WTC11 (cell line): ENCODE measurements at regions not wholly inside any gene's neighbourhood (a gene's known extent, or its start where the extent isn't known, plus 50 kb on each side); places are given as distances from the start of the nearest gene placed in this dataset.

Experiments
- ATAC-seq: fragments of 200-7000 bp; cut with Tn5 transposase; 2 replicates; pipeline ENCODE4 v1.10.0; 2021; ENCODE audit warnings: mild to moderate bottlenecking, moderate library complexity
- CTCF ChIA-PET: fragments of 300-600 bp; sonication (Branson Sonifier 250); formaldehyde crosslinking; loops from one replicate; lab custom pipeline; 2021; ENCODE audit warnings: antibody characterized with exemption; lab: Charles Lee
- POLR2A ChIA-PET: fragments of 350-600 bp; sonication (Branson Sonifier 250); formaldehyde crosslinking; loops from one replicate; lab custom pipeline; 2021; ENCODE audit warnings: antibody characterized with exemption; lab: Charles Lee
- DNase-seq: peaks from one replicate; pipeline ENCODE4 v3.0.0; 2021; ENCODE audit warnings: low spot score
- H3K27ac Mint-ChIP-seq: 2 replicates; pipeline ENCODE4 v1.8.0; 2021; ENCODE audit warnings: mixed read lengths
- H3K27me3 Mint-ChIP-seq: 2 replicates; pipeline ENCODE4 v1.8.0; 2021; ENCODE audit warnings: low read depth, mild to moderate bottlenecking, moderate library complexity, mixed read lengths
- H3K36me3 Mint-ChIP-seq: 2 replicates; pipeline ENCODE4 v1.8.0; 2021; ENCODE audit warnings: mixed read lengths
- H3K4me1 Mint-ChIP-seq: 2 replicates; pipeline ENCODE4 v1.8.0; 2022; ENCODE audit warnings: mixed read lengths
- H3K4me3 Mint-ChIP-seq: 2 replicates; pipeline ENCODE4 v1.8.0; 2021; ENCODE audit warnings: mild to moderate bottlenecking, moderate library complexity, mixed read lengths
- H3K9me3 Mint-ChIP-seq: 2 replicates; pipeline ENCODE4 v1.8.0; 2021; ENCODE audit warnings: mixed read lengths
- EMX1 ChIP-seq: fragments of 250-450 bp; sonication (Bioruptor Pico); IDR thresholded peaks from 2 replicates; pipeline ENCODE4 v1.8.0; 2021; ENCODE audit warnings: mild to moderate bottlenecking
- ETV6 ChIP-seq: sonication (generic); formaldehyde crosslinking; IDR thresholded peaks from 2 replicates; pipeline ENCODE4 v1.8.1; 2022; ENCODE audit warnings: mild to moderate bottlenecking, missing genetic modification reagents
- FOXJ3 ChIP-seq: sonication (generic); formaldehyde crosslinking; IDR thresholded peaks from 2 replicates; pipeline ENCODE4 v1.9.0; 2021; ENCODE audit warnings: missing genetic modification reagents, mild to moderate bottlenecking, borderline replicate concordance
- FOXP1 ChIP-seq: sonication (generic); formaldehyde crosslinking; IDR thresholded peaks from 2 replicates; pipeline ENCODE4 v1.8.0; 2022; ENCODE audit warnings: missing genetic modification reagents, mild to moderate bottlenecking, moderate library complexity, borderline replicate concordance
- GRHL2 ChIP-seq: fragments of 250-450 bp; sonication (Bioruptor Pico); IDR thresholded peaks from 2 replicates; pipeline ENCODE4 v1.8.0; 2022; ENCODE audit warnings: mild to moderate bottlenecking, moderate library complexity; ENCODE audit not compliant: insufficient replicate concordance, severe bottlenecking
- KAT7 ChIP-seq: sonication (generic); formaldehyde crosslinking; IDR thresholded peaks from 2 replicates; pipeline ENCODE4 v1.8.1; 2023; ENCODE audit warnings: missing genetic modification reagents, mild to moderate bottlenecking, borderline replicate concordance
- NFYB ChIP-seq: sonication (generic); formaldehyde crosslinking; conservative IDR thresholded peaks from 2 replicates; pipeline ENCODE4 v1.8.0; 2022; ENCODE audit warnings: low read depth, missing genetic modification reagents
- NR2C2 ChIP-seq: sonication (generic); formaldehyde crosslinking; IDR thresholded peaks from 2 replicates; pipeline ENCODE4 v1.8.0; 2022; ENCODE audit warnings: mild to moderate bottlenecking, missing genetic modification reagents
- NR3C1 ChIP-seq: sonication (generic); formaldehyde crosslinking; conservative IDR thresholded peaks from 2 replicates; pipeline ENCODE4 v1.8.1; 2023; ENCODE audit warnings: low read depth, mild to moderate bottlenecking, missing genetic modification reagents
- RELA ChIP-seq: sonication (generic); formaldehyde crosslinking; IDR thresholded peaks from 2 replicates; pipeline ENCODE4 v1.8.1; 2022; ENCODE audit warnings: missing genetic modification reagents, mild to moderate bottlenecking, borderline replicate concordance
- RORB ChIP-seq: fragments of 250-450 bp; sonication (Bioruptor Pico); IDR thresholded peaks from 2 replicates; pipeline ENCODE4 v1.9.0; 2021; ENCODE audit warnings: mild to moderate bottlenecking
- ZNF232 ChIP-seq: sonication (generic); formaldehyde crosslinking; IDR thresholded peaks from 2 replicates; pipeline ENCODE4 v1.8.0; 2022; ENCODE audit warnings: mild to moderate bottlenecking, missing genetic modification reagents
- ZNF263 ChIP-seq: sonication (generic); formaldehyde crosslinking; IDR thresholded peaks from 2 replicates; pipeline ENCODE4 v1.8.1; 2022; ENCODE audit warnings: low read depth, mild to moderate bottlenecking, moderate library complexity, missing genetic modification reagents
- ZNF317 ChIP-seq: sonication (generic); formaldehyde crosslinking; IDR thresholded peaks from 2 replicates; pipeline ENCODE4 v1.8.1; 2023; ENCODE audit warnings: low read depth, mild to moderate bottlenecking, moderate library complexity, missing genetic modification reagents, borderline replicate concordance
- ZNF396 ChIP-seq: fragments of 250-450 bp; sonication (Bioruptor Pico); IDR thresholded peaks from 2 replicates; pipeline ENCODE4 v1.8.0; 2021; ENCODE audit warnings: mild to moderate bottlenecking, moderate library complexity, borderline replicate concordance
- TF ChIP-seq, protein P1 (sequence below): sonication (generic); formaldehyde crosslinking; IDR thresholded peaks from 2 replicates; pipeline ENCODE4 v1.8.1; 2022; ENCODE audit warnings: low read depth, missing genetic modification reagents, borderline replicate concordance
- TF ChIP-seq, protein P2 (sequence below): sonication (generic); formaldehyde crosslinking; IDR thresholded peaks from 2 replicates; pipeline ENCODE4 v1.8.1; 2023; ENCODE audit warnings: mild to moderate bottlenecking, missing genetic modification reagents, moderate library complexity
- TF ChIP-seq, protein P3 (sequence below): sonication (generic); formaldehyde crosslinking; IDR thresholded peaks from 2 replicates; pipeline ENCODE4 v1.8.0; 2022; ENCODE audit warnings: mild to moderate bottlenecking, missing genetic modification reagents
- TF ChIP-seq, protein P4 (sequence below): sonication (generic); formaldehyde crosslinking; IDR thresholded peaks from 2 replicates; pipeline ENCODE4 v1.8.1; 2023; ENCODE audit warnings: mild to moderate bottlenecking, moderate library complexity, missing genetic modification reagents
- TF ChIP-seq, protein P5 (sequence below): sonication (generic); formaldehyde crosslinking; IDR thresholded peaks from 2 replicates; pipeline ENCODE4 v1.8.1; 2023; ENCODE audit warnings: mild to moderate bottlenecking, missing genetic modification reagents, borderline replicate concordance

DNA sequence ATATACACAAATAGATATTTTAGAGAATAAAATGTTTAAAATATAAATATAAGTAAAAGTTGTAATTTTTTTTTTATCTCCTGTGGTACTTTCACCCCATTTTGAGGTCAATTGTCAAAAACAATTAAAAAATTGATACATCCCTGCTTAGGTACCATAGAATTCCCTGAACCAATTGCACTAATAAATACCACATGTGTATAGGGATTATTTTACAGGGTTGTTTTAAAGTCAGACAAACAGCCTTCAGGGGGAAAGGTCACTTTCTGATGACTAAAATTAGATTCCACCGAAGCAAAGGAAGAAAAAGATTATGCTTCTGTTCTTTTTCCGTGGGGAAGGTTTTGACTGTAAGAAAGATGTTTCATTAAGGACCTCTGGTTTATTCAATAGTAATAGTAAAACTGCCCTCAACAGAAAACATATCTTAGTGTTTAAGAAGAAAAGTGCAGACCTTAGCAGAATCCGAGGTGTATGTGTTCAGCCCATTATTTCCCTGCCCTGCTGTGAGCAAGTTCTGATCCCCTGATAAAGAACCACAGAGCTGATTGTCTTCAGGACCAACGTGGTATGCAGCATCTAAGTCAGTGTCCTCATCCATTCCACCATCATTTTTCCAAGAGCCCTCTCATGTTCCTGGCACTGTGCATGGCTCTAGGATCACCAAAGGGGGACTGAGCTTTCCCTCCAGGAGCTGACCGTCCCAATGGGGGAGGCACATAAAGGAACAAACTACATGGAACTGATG lies 132.9 kb upstream of the IL12A start:
- H3K4me1 Mint-ChIP-seq: peaks cover 56% of the 10 kb centered on the region
- H3K27me3 Mint-ChIP-seq: no peaks in the 10 kb centered on the region
- ATAC-seq: no peak
- no peak overlapping the region; the same call in 1 of the 2 replicates for H3K27ac Mint-ChIP-seq
- CTCF ChIA-PET: no interaction called here
- no peak for DNase-seq
- H3K9me3 Mint-ChIP-seq: no peaks in the 10 kb centered on the region
- peaks cover 2% of the 10 kb centered on the region; the same call in 1 of the 2 replicates for H3K36me3 Mint-ChIP-seq
- POLR2A ChIA-PET: no interaction called here
- TF ChIP-seq FOXP1 (no peak), GRHL2 (no peak), RORB (CRISPR knock-in tag) (no peak), NFYB (no peak), RELA (CRISPR knock-in tag) (no peak), ZNF263 (CRISPR knock-in tag) (no peak), FOXJ3 (CRISPR knock-in tag) (no peak), EMX1 (no peak), ZNF232 (no peak), ZNF396 (no peak), NR3C1 (CRISPR knock-in tag) (no peak), ZNF317 (no peak), KAT7 (CRISPR knock-in tag) (no peak), NR2C2 (CRISPR knock-in tag) (no peak), ETV6 (CRISPR knock-in tag) (no peak)
- TF ChIP-seq, protein P1, sequence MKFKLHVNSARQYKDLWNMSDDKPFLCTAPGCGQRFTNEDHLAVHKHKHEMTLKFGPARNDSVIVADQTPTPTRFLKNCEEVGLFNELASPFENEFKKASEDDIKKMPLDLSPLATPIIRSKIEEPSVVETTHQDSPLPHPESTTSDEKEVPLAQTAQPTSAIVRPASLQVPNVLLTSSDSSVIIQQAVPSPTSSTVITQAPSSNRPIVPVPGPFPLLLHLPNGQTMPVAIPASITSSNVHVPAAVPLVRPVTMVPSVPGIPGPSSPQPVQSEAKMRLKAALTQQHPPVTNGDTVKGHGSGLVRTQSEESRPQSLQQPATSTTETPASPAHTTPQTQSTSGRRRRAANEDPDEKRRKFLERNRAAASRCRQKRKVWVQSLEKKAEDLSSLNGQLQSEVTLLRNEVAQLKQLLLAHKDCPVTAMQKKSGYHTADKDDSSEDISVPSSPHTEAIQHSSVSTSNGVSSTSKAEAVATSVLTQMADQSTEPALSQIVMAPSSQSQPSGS (CRISPR knock-in tag): no peak
- TF ChIP-seq, protein P2, sequence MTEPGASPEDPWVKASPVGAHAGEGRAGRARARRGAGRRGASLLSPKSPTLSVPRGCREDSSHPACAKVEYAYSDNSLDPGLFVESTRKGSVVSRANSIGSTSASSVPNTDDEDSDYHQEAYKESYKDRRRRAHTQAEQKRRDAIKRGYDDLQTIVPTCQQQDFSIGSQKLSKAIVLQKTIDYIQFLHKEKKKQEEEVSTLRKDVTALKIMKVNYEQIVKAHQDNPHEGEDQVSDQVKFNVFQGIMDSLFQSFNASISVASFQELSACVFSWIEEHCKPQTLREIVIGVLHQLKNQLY (CRISPR knock-in tag): no peak
- TF ChIP-seq, protein P3, sequence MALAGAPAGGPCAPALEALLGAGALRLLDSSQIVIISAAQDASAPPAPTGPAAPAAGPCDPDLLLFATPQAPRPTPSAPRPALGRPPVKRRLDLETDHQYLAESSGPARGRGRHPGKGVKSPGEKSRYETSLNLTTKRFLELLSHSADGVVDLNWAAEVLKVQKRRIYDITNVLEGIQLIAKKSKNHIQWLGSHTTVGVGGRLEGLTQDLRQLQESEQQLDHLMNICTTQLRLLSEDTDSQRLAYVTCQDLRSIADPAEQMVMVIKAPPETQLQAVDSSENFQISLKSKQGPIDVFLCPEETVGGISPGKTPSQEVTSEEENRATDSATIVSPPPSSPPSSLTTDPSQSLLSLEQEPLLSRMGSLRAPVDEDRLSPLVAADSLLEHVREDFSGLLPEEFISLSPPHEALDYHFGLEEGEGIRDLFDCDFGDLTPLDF (CRISPR knock-in tag): no peak
- TF ChIP-seq, protein P4, sequence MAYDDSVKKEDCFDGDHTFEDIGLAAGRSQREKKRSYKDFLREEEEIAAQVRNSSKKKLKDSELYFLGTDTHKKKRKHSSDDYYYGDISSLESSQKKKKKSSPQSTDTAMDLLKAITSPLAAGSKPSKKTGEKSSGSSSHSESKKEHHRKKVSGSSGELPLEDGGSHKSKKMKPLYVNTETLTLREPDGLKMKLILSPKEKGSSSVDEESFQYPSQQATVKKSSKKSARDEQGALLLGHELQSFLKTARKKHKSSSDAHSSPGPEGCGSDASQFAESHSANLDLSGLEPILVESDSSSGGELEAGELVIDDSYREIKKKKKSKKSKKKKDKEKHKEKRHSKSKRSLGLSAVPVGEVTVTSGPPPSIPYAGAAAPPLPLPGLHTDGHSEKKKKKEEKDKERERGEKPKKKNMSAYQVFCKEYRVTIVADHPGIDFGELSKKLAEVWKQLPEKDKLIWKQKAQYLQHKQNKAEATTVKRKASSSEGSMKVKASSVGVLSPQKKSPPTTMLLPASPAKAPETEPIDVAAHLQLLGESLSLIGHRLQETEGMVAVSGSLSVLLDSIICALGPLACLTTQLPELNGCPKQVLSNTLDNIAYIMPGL (CRISPR knock-in tag): no peak
- TF ChIP-seq, protein P5, sequence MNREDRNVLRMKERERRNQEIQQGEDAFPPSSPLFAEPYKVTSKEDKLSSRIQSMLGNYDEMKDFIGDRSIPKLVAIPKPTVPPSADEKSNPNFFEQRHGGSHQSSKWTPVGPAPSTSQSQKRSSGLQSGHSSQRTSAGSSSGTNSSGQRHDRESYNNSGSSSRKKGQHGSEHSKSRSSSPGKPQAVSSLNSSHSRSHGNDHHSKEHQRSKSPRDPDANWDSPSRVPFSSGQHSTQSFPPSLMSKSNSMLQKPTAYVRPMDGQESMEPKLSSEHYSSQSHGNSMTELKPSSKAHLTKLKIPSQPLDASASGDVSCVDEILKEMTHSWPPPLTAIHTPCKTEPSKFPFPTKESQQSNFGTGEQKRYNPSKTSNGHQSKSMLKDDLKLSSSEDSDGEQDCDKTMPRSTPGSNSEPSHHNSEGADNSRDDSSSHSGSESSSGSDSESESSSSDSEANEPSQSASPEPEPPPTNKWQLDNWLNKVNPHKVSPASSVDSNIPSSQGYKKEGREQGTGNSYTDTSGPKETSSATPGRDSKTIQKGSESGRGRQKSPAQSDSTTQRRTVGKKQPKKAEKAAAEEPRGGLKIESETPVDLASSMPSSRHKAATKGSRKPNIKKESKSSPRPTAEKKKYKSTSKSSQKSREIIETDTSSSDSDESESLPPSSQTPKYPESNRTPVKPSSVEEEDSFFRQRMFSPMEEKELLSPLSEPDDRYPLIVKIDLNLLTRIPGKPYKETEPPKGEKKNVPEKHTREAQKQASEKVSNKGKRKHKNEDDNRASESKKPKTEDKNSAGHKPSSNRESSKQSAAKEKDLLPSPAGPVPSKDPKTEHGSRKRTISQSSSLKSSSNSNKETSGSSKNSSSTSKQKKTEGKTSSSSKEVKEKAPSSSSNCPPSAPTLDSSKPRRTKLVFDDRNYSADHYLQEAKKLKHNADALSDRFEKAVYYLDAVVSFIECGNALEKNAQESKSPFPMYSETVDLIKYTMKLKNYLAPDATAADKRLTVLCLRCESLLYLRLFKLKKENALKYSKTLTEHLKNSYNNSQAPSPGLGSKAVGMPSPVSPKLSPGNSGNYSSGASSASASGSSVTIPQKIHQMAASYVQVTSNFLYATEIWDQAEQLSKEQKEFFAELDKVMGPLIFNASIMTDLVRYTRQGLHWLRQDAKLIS (CRISPR knock-in tag): no peak
- no peak overlapping the region for H3K4me3 Mint-ChIP-seq
